Adrenal gland (tissue), 9 donors: ENCODE measurements at regions not wholly inside any gene's neighbourhood (a gene's known extent, or its start where the extent isn't known, plus 50 kb on each side); places are given as distances from the start of the nearest gene placed in this dataset.

Experiments used
- DNase-seq, 7 donors: peaks; one replicate each; pipeline ENCODE4 v3.0.0-alpha.2; 2019 to 2020
- H3K27ac ChIP-seq, 5 donors: fragments of 200-600 bp; sonication (generic) in 4 of 5; 1 replicate in 3 of 5; 2 replicates in 2 of 5; pipeline versions ENCODE4 v1.5.1 to v1.8.0; 2016 to 2020; ENCODE audit warnings: mild to moderate bottlenecking in 1 of 5
- H3K27me3 ChIP-seq: fragments of 200-600 bp; 2 replicates; pipeline ENCODE4 v1.8.0; 2021
- H3K36me3 ChIP-seq, 2 donors: fragments of 200-600 bp; replicated peaks in 1 of 2; 1 replicate in 1 of 2; 2 replicates in 1 of 2; pipeline versions ENCODE4 v1.5.1 to v1.8.0; 2018 to 2022
- H3K4me1 ChIP-seq, 2 donors: fragments of 200-600 bp; replicated peaks in 1 of 2; 1 replicate in 1 of 2; 2 replicates in 1 of 2; pipeline versions ENCODE4 v1.5.1 to v1.8.0; 2018 to 2021
- H3K4me3 ChIP-seq, 4 donors: fragments of 200-600 bp; sonication (generic) in 3 of 4; one replicate each; pipeline ENCODE4 v1.5.1; 2016 to 2018
- H3K9me3 ChIP-seq, 3 donors: fragments of 200-600 bp; sonication (generic) in 1 of 3; replicated peaks in 1 of 3; 1 replicate in 2 of 3; 2 replicates in 1 of 3; pipeline versions ENCODE4 v1.5.1 to v1.8.0; 2016 to 2021
- POLR2A ChIP-seq, 2 donors: fragments of 450-650 bp; IDR thresholded peaks; one replicate each; pipeline ENCODE4 v1.6.1; 2017; ENCODE audit warnings: antibody characterized with exemption in 2 of 2, mild to moderate bottlenecking in 2 of 2, moderate library complexity in 1 of 2
- WGBS, 4 donors: extraction: QIAGEN DNeasy Blood & Tissue Kit in 2 of 4; methylation state at CpG; one replicate each; pipeline versions ENCODE4 v1.1.5 to v1.1.7; 2013 to 2017; 5-methylcytosine and 5-hydroxymethylcytosine counted together
- intact Hi-C, 2 donors: fragments of 100-400 bp; cut with DNase I; formaldehyde crosslinking; loops; one replicate each; pipeline versions ENCODE4 v1.14.1 to v1.15.0; 2022 to 2023
- TF ChIP-seq, protein P1 (sequence below), 6 experiments: fragments of 450-650 bp in 4 of 6; fragments of 200-600 bp in 2 of 6; sonication (generic) in 1 of 6; IDR thresholded peaks; 1 replicate in 5 of 6; 2 replicates in 1 of 6; pipeline versions ENCODE4 v1.5.1 to v1.8.0; 2016 to 2021; ENCODE audit warnings: antibody characterized with exemption in 6 of 6, mild to moderate bottlenecking in 2 of 6, moderate library complexity in 1 of 6
- donor health status: healthy with polysubstance abuse.
- donor health status: Bipolar disorder and iron deficiency.
- donor health status: DM: yes; HTN: yes; CAD: no.
- donor health status: DM: no; HTN: no; CAD: no.
- donor health status: DM: no; HTN: no; CAD: no.

DNA sequence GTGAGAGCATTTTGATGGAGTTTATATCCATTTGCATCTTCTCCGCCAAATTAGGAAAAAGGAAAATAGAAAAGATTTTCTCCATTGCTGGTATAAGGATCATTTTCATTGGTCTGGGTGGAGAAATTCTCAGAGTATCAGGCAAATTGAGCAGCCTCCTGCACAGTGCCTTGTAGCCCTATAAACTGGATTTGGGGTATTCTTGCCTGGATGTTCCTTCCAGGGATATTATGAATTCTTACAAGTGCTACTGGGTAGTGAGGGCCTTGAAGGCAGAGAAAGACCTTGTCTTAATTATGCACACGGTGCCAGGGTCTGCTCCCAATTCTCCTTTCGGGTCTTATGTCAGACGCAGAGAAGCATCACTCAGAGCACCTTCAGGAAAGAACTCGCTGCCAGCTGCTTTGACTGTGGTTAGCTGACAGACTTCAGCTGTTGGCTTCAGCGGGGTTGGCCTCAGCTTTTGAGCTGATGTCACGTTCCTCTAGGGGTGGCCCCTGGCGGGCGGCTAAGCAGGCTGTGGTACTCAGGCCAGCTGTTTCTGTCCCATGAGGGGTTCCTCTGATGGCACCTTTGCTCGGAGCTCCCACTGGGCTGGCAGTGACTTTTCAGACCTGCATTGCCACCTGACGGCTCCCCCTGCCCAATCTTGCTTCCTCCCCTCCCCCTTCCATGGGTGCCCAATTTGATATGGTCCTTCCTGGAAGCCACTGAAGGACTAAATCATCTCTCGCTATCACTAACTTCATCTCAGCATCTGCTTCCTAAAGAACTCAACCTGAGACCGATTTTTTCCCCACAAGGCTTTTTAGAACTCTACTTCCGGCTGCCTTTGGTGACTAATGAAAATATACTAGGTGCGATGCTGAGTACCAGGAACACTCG is 519.5 kb downstream of the BCOR start:
- Histone ChIP-seq H3K4me1 (no peaks in the 10 kb centered on the region), H3K27me3 (peaks cover 21% of the 10 kb centered on the region), H3K9me3 (no peaks in the 10 kb centered on the region), H3K4me3 (no peak overlapping the region), H3K27ac (no peak overlapping the region), H3K36me3 (no peaks in the 10 kb centered on the region)
- TF ChIP-seq, protein P1, sequence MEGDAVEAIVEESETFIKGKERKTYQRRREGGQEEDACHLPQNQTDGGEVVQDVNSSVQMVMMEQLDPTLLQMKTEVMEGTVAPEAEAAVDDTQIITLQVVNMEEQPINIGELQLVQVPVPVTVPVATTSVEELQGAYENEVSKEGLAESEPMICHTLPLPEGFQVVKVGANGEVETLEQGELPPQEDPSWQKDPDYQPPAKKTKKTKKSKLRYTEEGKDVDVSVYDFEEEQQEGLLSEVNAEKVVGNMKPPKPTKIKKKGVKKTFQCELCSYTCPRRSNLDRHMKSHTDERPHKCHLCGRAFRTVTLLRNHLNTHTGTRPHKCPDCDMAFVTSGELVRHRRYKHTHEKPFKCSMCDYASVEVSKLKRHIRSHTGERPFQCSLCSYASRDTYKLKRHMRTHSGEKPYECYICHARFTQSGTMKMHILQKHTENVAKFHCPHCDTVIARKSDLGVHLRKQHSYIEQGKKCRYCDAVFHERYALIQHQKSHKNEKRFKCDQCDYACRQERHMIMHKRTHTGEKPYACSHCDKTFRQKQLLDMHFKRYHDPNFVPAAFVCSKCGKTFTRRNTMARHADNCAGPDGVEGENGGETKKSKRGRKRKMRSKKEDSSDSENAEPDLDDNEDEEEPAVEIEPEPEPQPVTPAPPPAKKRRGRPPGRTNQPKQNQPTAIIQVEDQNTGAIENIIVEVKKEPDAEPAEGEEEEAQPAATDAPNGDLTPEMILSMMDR (IDR thresholded peaks at IDR 0.05) = no peak
- TF ChIP-seq POLR2A (IDR thresholded peaks at IDR 0.05) = no peak
- DNase-seq = no peak
- intact Hi-C loops = no loop called here
- 64 to 81% (median 71%) methylated on average over 7 to 16 of the region's 16 CpGs for WGBS, 4 donors

DNA sequence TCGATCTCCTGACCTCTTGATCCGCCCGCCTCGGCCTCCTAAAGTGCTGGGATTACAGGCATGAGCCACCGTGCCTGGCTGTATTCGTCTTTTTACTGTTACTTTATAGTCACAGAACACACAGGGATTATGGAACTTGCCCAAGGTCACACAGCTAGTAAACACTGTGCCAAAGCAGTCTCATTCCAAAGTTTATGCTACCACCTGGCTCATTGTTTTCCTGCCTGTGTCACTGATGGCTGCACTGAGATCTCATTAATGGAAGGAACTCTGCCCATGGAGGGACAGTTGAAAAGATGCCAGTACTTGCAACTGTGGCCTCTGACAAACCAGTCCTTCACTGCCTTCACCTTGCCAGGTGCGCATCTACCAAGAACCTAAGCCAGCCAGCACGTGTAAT is 517.7 kb downstream of the BCOR start:
- TF ChIP-seq POLR2A (IDR thresholded peaks at IDR 0.05) = no peak
- TF ChIP-seq, protein P1 (IDR thresholded peaks at IDR 0.05) = no peak
- intact Hi-C loops = no loop called here
- Histone ChIP-seq H3K27ac (no peak overlapping the region), H3K36me3 (no peaks in the 10 kb centered on the region), H3K4me3 (no peak overlapping the region), H3K9me3 (no peaks in the 10 kb centered on the region), H3K4me1 (no peaks in the 10 kb centered on the region), H3K27me3 (peaks cover 21% of the 10 kb centered on the region)
- WGBS, 4 donors = 72 to 81% (median 78%) methylated on average over 8 of the region's 8 CpGs
- no peak for DNase-seq

DNA sequence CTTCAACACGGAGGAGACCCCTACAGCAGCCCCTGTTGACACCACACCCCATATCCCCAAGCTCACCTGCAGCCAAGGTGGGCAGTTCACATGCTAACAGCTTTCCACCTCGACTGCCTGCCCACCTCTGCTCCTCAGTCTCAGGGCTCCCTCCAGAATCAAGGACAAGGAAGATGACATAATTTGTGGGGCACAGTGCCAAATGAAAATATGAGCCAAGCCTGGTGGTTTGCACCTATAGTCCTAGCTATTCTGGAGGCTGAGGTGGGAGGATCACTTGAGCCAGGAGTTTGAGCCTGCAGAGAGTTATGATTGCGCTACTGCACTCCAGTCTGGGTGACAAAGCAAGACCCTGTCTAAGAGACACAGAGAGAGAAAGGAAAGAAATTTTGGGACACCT is 516.3 kb downstream of the BCOR start:
- intact Hi-C loops = no loop called here
- 49 to 65% (median 60%) methylated on average over 1 to 3 of the region's 3 CpGs for WGBS, 4 donors
- Histone ChIP-seq H3K4me1 (no peaks in the 10 kb centered on the region), H3K4me3 (no peak overlapping the region), H3K27me3 (peaks cover 16% of the 10 kb centered on the region), H3K27ac (no peak overlapping the region), H3K36me3 (no peaks in the 10 kb centered on the region), H3K9me3 (no peaks in the 10 kb centered on the region)
- TF ChIP-seq, protein P1 (IDR thresholded peaks at IDR 0.05) = no peak
- TF ChIP-seq POLR2A (IDR thresholded peaks at IDR 0.05) = no peak
- no peak for DNase-seq

DNA sequence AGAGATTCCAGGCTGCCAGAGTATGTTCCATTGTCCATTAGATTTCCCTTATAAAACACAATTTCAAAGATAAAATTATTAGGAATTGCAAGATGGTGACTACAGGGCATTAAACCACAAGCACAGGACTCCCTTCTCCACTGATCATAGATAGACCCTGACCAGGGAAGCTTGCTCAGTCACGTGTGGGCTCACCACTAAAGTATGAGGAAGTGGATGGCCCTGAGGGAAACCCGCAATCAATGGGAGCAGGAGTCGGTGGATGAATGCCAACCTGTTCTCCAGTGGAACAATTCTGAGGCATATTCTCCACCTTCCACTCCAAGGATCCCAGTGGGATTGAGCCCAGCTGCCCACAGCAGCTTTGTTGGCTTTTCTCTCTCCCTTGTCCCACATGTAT is 515.7 kb downstream of the BCOR start:
- DNase-seq = no peak
- H3K4me3 ChIP-seq = no peak overlapping the region
- H3K27ac ChIP-seq = no peak overlapping the region
- no peaks in the 10 kb centered on the region for H3K36me3 ChIP-seq
- H3K4me1 ChIP-seq = no peaks in the 10 kb centered on the region
- H3K27me3 ChIP-seq = peaks cover 16% of the 10 kb centered on the region
- 45 to 67% (median 53%) methylated on average over 1 to 3 of the region's 3 CpGs for WGBS, 4 donors
- intact Hi-C loops = no loop called here
- H3K9me3 ChIP-seq = no peaks in the 10 kb centered on the region
- TF ChIP-seq, protein P1 (IDR thresholded peaks at IDR 0.05) = no peak
- TF ChIP-seq POLR2A (IDR thresholded peaks at IDR 0.05) = no peak
